ENCODE measurements at regions not wholly inside any gene's neighbourhood (a gene's known extent, or its start where the extent isn't known, plus 50 kb on each side); places are given as distances from the start of the nearest gene placed in this dataset.
"Not testable (repeated sequence)": the region's sequence is repeated elsewhere in the genome, so short reads cannot be mapped to it uniquely, and the experiment has no call there.

DNA sequence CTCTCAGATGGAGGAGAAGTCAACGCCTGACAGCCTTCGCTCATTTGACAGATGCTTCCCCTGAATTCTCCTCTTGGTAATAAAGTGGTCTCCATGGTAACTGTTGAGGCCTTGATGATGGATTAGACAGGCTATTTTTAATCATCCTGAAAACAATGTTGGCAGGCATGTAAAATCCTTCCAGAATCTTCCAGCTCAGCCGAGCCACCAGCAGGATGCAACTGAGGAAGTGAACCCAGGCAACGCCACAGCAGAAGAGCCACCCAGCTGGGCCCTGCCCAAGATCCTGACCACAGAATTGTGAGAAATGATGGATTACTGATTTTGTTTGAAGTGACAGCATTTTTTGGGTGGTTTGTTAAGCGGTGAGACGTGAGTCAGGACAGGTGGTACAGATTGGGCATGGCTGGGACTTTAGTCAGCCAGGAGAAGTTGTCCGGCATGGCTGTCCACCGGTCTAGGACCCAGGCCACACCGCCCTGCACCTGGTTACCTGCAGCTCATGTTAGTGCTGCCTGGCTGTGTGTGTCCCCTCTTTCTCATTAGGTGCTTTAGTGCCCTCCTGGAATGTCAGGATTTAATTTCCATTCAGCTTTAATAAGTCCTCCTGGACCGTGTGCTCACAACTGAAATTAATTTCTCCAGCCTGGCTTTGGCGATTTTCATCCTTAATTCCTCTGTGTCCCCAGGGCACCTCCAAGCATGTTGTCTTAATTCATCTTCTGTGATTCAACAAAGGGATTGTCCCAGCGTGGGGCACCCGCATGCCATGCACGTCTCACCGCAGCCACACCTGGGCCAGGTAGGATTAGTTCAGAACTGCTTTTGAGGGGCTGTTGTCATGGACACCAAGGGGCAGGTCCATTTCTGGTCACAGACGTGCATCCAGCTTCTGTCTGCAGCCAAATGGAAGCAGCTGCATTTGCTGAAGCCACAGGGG is 280.4 kb downstream of the ADGRD1 start:
- not testable (repeated sequence) for H3K27me3 ChIP-seq (ENCODE audit: insufficient read depth, low read length); H3K4me2 ChIP-seq (ENCODE audit: low read length); H4K20me1 ChIP-seq (ENCODE audit: insufficient read depth, low read length); H3K4me3 ChIP-seq (ENCODE audit: low read depth, low read length, poor library complexity, severe bottlenecking); H3F3A ChIP-seq (ENCODE audit: insufficient read depth, low read length); H3K27ac ChIP-seq (ENCODE audit: low read depth, low read length, poor library complexity, severe bottlenecking); H2AFZ ChIP-seq (ENCODE audit: low read length); H3K4me1 ChIP-seq (ENCODE audit: insufficient read depth, low read length, severe bottlenecking); H3K9ac ChIP-seq (ENCODE audit: low read length); H3K9me3 ChIP-seq (ENCODE audit: low read length); H3K36me3 ChIP-seq (ENCODE audit: insufficient read depth, low read length); H3K79me2 ChIP-seq (ENCODE audit: insufficient read depth, low read length); H3K9me2 ChIP-seq (ENCODE audit: low read depth, low read length)

DNA sequence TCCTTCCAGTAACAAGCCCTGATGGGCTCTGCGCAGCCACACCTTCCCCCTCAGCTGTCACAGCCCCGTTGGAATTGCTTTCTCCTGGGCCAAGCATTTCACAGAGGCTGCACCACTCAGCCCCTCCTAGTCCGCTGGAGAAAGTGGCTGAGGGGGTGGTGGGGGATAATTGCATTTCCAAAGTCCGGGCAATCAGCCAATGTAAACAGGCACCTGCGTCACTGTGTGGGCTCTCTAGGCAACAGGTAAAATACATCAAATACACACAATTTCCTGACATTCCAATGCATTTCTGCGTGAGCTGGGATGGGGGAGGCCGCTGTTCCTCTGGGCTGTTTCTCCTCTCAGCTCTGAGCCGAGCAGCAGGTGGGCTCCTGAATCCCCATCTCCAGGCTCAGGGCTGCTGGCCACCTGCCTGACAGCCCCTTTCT is 281.1 kb downstream of the ADGRD1 start:
- H3K9me2 ChIP-seq (ENCODE audit: low read depth, low read length); H3K36me3 ChIP-seq (ENCODE audit: insufficient read depth, low read length); H3K4me2 ChIP-seq (ENCODE audit: low read length); H4K20me1 ChIP-seq (ENCODE audit: insufficient read depth, low read length); H3K27ac ChIP-seq (ENCODE audit: low read depth, low read length, poor library complexity, severe bottlenecking); H2AFZ ChIP-seq (ENCODE audit: low read length); H3K4me1 ChIP-seq (ENCODE audit: insufficient read depth, low read length, severe bottlenecking); H3F3A ChIP-seq (ENCODE audit: insufficient read depth, low read length); H3K79me2 ChIP-seq (ENCODE audit: insufficient read depth, low read length); H3K9ac ChIP-seq (ENCODE audit: low read length); H3K27me3 ChIP-seq (ENCODE audit: insufficient read depth, low read length); H3K4me3 ChIP-seq (ENCODE audit: low read depth, low read length, poor library complexity, severe bottlenecking); H3K9me3 ChIP-seq (ENCODE audit: low read length): not testable (repeated sequence)

DNA sequence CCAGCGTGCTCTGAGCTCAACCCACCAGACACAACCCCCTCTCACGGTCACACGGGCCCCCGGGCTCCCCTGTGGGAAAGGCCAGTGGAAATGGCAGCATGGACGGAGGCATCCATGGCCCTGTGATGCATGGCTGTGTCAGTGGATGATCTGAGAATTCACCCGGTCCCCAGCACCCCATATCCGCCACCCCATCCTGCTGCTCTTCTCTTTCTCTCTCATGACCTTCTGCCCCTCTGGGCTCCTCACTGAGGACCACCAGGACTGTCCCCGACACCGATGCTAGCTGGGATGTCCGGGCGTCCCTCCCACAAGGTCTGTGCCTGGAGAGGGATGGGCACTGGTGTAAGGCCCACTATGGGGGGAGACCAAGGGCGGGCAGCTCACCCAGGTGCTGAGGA is 282.2 kb downstream of the ADGRD1 start:
- no peaks in the 10 kb centered on the region for H3F3A ChIP-seq (ENCODE audit: insufficient read depth, low read length)
- no peaks in the 10 kb centered on the region for H3K36me3 ChIP-seq (ENCODE audit: insufficient read depth, low read length)
- H3K79me2 ChIP-seq (ENCODE audit: insufficient read depth, low read length): no peaks in the 10 kb centered on the region
- H3K4me3 ChIP-seq (ENCODE audit: low read depth, low read length, poor library complexity, severe bottlenecking): no peak overlapping the region
- no peaks in the 10 kb centered on the region for H4K20me1 ChIP-seq (ENCODE audit: insufficient read depth, low read length)
- H3K27me3 ChIP-seq (ENCODE audit: insufficient read depth, low read length): no peaks in the 10 kb centered on the region
- TF ChIP-seq, protein P1, sequence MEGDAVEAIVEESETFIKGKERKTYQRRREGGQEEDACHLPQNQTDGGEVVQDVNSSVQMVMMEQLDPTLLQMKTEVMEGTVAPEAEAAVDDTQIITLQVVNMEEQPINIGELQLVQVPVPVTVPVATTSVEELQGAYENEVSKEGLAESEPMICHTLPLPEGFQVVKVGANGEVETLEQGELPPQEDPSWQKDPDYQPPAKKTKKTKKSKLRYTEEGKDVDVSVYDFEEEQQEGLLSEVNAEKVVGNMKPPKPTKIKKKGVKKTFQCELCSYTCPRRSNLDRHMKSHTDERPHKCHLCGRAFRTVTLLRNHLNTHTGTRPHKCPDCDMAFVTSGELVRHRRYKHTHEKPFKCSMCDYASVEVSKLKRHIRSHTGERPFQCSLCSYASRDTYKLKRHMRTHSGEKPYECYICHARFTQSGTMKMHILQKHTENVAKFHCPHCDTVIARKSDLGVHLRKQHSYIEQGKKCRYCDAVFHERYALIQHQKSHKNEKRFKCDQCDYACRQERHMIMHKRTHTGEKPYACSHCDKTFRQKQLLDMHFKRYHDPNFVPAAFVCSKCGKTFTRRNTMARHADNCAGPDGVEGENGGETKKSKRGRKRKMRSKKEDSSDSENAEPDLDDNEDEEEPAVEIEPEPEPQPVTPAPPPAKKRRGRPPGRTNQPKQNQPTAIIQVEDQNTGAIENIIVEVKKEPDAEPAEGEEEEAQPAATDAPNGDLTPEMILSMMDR (IDR thresholded peaks at IDR 0.05; ENCODE audit: low read length): no peak
- no peak for TF ChIP-seq EZH2 (IDR thresholded peaks at IDR 0.05; ENCODE audit: borderline replicate concordance, low read length)
- H3K27ac ChIP-seq (ENCODE audit: low read depth, low read length, poor library complexity, severe bottlenecking): no peak overlapping the region
- H3K9me3 ChIP-seq (ENCODE audit: low read length): no peaks in the 10 kb centered on the region
- no peak overlapping the region for H2AFZ ChIP-seq (ENCODE audit: low read length)
- H3K4me1 ChIP-seq (ENCODE audit: insufficient read depth, low read length, severe bottlenecking): no peaks in the 10 kb centered on the region
- H3K9ac ChIP-seq (ENCODE audit: low read length): no peak overlapping the region
- no peak overlapping the region for H3K4me2 ChIP-seq (ENCODE audit: low read length)
- no peaks in the 10 kb centered on the region for H3K9me2 ChIP-seq (ENCODE audit: low read depth, low read length)

DNA sequence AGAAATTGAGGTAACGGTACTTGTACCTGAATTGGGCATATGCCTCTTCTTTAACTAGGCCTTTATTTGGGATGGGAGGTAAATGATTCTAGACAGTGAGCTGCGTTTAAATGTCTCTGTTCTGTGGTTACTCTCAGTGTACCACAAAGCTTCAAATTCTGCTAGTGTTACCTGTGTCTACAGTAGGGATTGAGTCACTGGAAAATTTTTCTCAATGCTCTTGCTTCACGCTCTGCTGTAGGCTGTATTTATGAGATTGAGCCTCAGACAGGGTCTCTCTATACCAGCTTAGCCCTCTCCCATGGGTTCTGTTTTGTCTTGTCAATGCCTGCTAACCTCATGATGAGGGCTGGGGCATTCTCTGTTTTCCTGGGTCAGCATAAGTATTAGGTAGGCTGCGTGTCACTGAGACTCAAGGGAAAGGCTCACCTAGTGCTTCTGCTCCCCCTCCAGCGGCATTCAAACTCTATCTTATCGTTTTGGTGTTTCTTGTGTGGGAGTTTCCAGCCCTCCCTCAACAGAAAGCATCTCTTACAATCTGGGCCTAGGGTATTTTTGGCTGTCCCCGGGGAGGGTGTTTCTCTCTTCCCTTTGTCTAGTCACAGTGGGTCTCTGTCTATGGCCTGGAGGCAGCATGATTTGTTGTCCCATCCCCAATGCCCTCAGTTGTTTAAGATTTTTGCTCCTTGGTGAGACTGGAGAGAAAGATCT is 285.8 kb downstream of the ADGRD1 start:
- Histone ChIP-seq H4K20me1 (ENCODE audit: insufficient read depth, low read length) (no peaks in the 10 kb centered on the region), H3F3A (ENCODE audit: insufficient read depth, low read length) (no peaks in the 10 kb centered on the region), H3K27me3 (ENCODE audit: insufficient read depth, low read length) (no peaks in the 10 kb centered on the region), H3K36me3 (ENCODE audit: insufficient read depth, low read length) (no peaks in the 10 kb centered on the region), H3K79me2 (ENCODE audit: insufficient read depth, low read length) (no peaks in the 10 kb centered on the region), H3K9me3 (ENCODE audit: low read length) (0 out of 2 replicates have a peak, but pooled peaks cover 3% of the 10 kb centered on the region), H3K4me1 (ENCODE audit: insufficient read depth, low read length, severe bottlenecking) (no peaks in the 10 kb centered on the region), H3K4me3 (ENCODE audit: low read depth, low read length, poor library complexity, severe bottlenecking) (no peak overlapping the region), H3K9me2 (ENCODE audit: low read depth, low read length) (no peaks in the 10 kb centered on the region), H3K27ac (ENCODE audit: low read depth, low read length, poor library complexity, severe bottlenecking) (no peak overlapping the region), H3K9ac (ENCODE audit: low read length) (no peak overlapping the region), H3K4me2 (ENCODE audit: low read length) (no peak overlapping the region), H2AFZ (ENCODE audit: low read length) (no peak overlapping the region)
- TF ChIP-seq, protein P1 (IDR thresholded peaks at IDR 0.05; ENCODE audit: low read length): no peak
- no peak for TF ChIP-seq EZH2 (IDR thresholded peaks at IDR 0.05; ENCODE audit: borderline replicate concordance, low read length)

Measured in OCI-LY1 (cell line).